K562 (cell line): ENCODE measurements at regions not wholly inside any gene's neighbourhood (a gene's known extent, or its start where the extent isn't known, plus 50 kb on each side); places are given as distances from the start of the nearest gene placed in this dataset.
"Not testable (repeated sequence)": the region's sequence is repeated elsewhere in the genome, so short reads cannot be mapped to it uniquely, and the experiment has no call there.

Experiments
- MGA ChIP-seq: fragments of 450-650 bp; IDR thresholded peaks from 2 replicates; pipeline ENCODE4 v1.6.1; 2016; ENCODE audit warnings: mild to moderate bottlenecking, moderate library complexity
- MYC ChIP-seq, 2 experiments: fragments of 250-450 bp in 1 of 2; sonication (Bioruptor Pico) in 1 of 2; IDR thresholded peaks; 2 replicates each; pipeline versions ENCODE4 v1.5.1 to v1.6.1; 2012 to 2021; ENCODE audit warnings: low read depth in 2 of 2, borderline replicate concordance in 1 of 2, improper control_type of control experiment in 1 of 2, low read length in 1 of 2, mild to moderate bottlenecking in 1 of 2, moderate library complexity in 1 of 2
- RAD51 ChIP-seq: fragments of 450-650 bp; IDR thresholded peaks from 2 replicates; pipeline ENCODE4 v1.7.1; 2016; ENCODE audit warnings: low read depth, mild to moderate bottlenecking, borderline replicate concordance
- REST ChIP-seq, 2 experiments: fragments of 450-650 bp; formaldehyde crosslinking in 1 of 2; IDR thresholded peaks; 2 replicates each; pipeline versions ENCODE4 v1.4.0 to v1.6.1; 2014 to 2020; ENCODE audit warnings: mild to moderate bottlenecking in 2 of 2, borderline replicate concordance in 1 of 2, low read depth in 1 of 2

DNA sequence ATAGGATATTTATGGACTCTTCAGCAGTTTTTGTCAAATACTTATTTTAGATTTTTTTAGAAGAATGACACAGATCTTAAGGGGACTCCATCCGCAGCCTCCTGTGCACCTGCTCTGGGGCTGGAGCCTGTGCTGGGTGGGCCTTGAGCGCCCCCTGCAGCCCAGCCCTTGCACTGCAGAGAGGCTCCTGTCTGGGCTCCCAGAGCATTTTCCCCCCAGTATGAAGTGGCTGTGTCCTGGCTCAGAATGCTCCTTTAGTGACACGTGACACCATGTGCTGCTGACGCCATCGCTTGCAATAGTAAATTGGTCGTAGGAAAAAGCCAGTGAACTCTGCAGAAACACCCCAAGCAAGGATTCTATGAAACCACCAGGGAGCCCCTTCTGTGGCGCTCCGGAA is 479.7 kb downstream of the TMEM121 start (continued):
- TF ChIP-seq REST (IDR thresholded peaks at IDR 0.05; ENCODE audit: borderline replicate concordance) (peak; percentile 33; the same call in 1 of the 2 replicates), MGA (peak; percentile 44; the same call in 1 of the 2 replicates), MYC (IDR thresholded peaks at IDR 0.05; ENCODE audit: low read depth, low read length) (peak; percentile 85), MYC (CRISPR knock-in tag; IDR thresholded peaks at IDR 0.05; ENCODE audit: borderline replicate concordance, low read depth) (0 out of 2 replicates have a peak, but pooled peaks have one; percentile 32), RAD51 (peak; percentile 64; the same call in 1 of the 2 replicates)
- TF ChIP-seq REST (CRISPR knock-in tag; IDR thresholded peaks at IDR 0.05; ENCODE audit: low read depth), result not testable (repeated sequence)
